B cell (primary cell): ENCODE measurements at regions not wholly inside any gene's neighbourhood (a gene's known extent, or its start where the extent isn't known, plus 50 kb on each side); places are given as distances from the start of the nearest gene placed in this dataset.
"Not testable (repeated sequence)": the region's sequence is repeated elsewhere in the genome, so short reads cannot be mapped to it uniquely, and the experiment has no call there.

ENCODE experiments used
- ATAC-seq: fragments of 200-7000 bp; cut with Tn5 transposase; one replicate; pipeline ENCODE4 v1.10.0; 2021; ENCODE audit warnings: low read depth, mild to moderate bottlenecking, moderate number of reproducible peaks, moderate library complexity
- CTCF ChIA-PET: fragments of 350-600 bp; sonication (Branson Sonifier 250); formaldehyde crosslinking; loops from one replicate; lab custom pipeline; 2021; ENCODE audit warnings: antibody characterized with exemption, inconsistent platforms; lab: Charles Lee
- POLR2A ChIA-PET: fragments of 350-600 bp; sonication (Branson Sonifier 250); formaldehyde crosslinking; loops from one replicate; lab custom pipeline; 2021; ENCODE audit warnings: antibody characterized with exemption; lab: Charles Lee
- DNase-seq: peaks from one replicate; pipeline ENCODE4 v3.0.0; 2013
- H2AFZ ChIP-seq: 2 replicates; pipeline ENCODE4 v1.6.1; 2012; ENCODE audit warnings: mild to moderate bottlenecking, low read depth, low read length; ENCODE audit not compliant: insufficient read depth, poor library complexity, severe bottlenecking
- H3K27ac ChIP-seq, 2 donors: 1 replicate in 1 of 2; 2 replicates in 1 of 2; pipeline ENCODE4 v1.5.1; 2012 to 2013; ENCODE audit warnings: low read length in 2 of 2, mild to moderate bottlenecking in 2 of 2, moderate library complexity in 1 of 2
- H3K27me3 ChIP-seq, 4 experiments: fragments of 200-600 bp in 1 of 4; sonication (generic) in 1 of 4; replicated peaks in 1 of 4; 1 replicate in 2 of 4; 2 replicates in 2 of 4; pipeline versions ENCODE4 v1.6.1 to v1.7.0; 2013 to 2016; ENCODE audit warnings: low read length in 3 of 4, mild to moderate bottlenecking in 2 of 4, mixed read lengths in 1 of 4, moderate library complexity in 1 of 4; ENCODE audit not compliant: insufficient read depth in 4 of 4, control insufficient read depth in 3 of 4; ENCODE audit errors: control extremely low read depth in 1 of 4
- H3K36me3 ChIP-seq, 2 experiments: replicated peaks in 1 of 2; 1 replicate in 1 of 2; 2 replicates in 1 of 2; pipeline versions ENCODE4 v1.6.1 to v1.7.1; 2013; ENCODE audit warnings: low read length in 1 of 2; ENCODE audit not compliant: insufficient read depth in 2 of 2, control insufficient read depth in 1 of 2; ENCODE audit errors: control extremely low read depth in 1 of 2, extremely low read depth in 1 of 2
- H3K4me1 ChIP-seq, 2 donors: fragments of 200-600 bp in 1 of 2; sonication (generic) in 1 of 2; 1 replicate in 1 of 2; 2 replicates in 1 of 2; pipeline versions ENCODE4 v1.5.1 to v1.6.1; 2013 to 2017; ENCODE audit warnings: low read length in 2 of 2; ENCODE audit not compliant: control insufficient read depth in 2 of 2, insufficient read depth in 2 of 2
- H3K4me2 ChIP-seq: replicated peaks from 2 replicates; pipeline ENCODE3; 2012; ENCODE audit warnings: mild to moderate bottlenecking, low read depth, low read length; ENCODE audit not compliant: poor library complexity, severe bottlenecking
- H3K4me3 ChIP-seq, 5 experiments: fragments of 200-600 bp in 1 of 5; sonication (generic) in 1 of 5; 1 replicate in 3 of 5; 2 replicates in 2 of 5; pipeline versions ENCODE4 v1.5.1 to v1.7.0; 2011 to 2016; ENCODE audit warnings: low read length in 4 of 5, mild to moderate bottlenecking in 4 of 5, low read depth in 2 of 5, control low read depth in 1 of 5, moderate library complexity in 1 of 5; ENCODE audit not compliant: insufficient read depth in 1 of 5; ENCODE audit errors: control extremely low read depth in 1 of 5, extremely low read depth in 1 of 5
- H3K79me2 ChIP-seq: fragments of 200-600 bp; sonication (generic); one replicate; pipeline ENCODE4 v1.6.0; 2016; ENCODE audit warnings: low read length; ENCODE audit not compliant: control insufficient read depth, insufficient read depth
- H3K9ac ChIP-seq: fragments of 200-600 bp; sonication (generic); 2 replicates; pipeline ENCODE4 v1.6.1; 2017; ENCODE audit warnings: mild to moderate bottlenecking, low read length, moderate library complexity
- H3K9me3 ChIP-seq, 3 donors: one replicate each; pipeline versions ENCODE4 v1.6.1 to v1.7.1; 2013; ENCODE audit warnings: low read length in 2 of 3; ENCODE audit not compliant: control insufficient read depth in 2 of 3, insufficient read depth in 1 of 3; ENCODE audit errors: control extremely low read depth in 1 of 3
- H4K20me1 ChIP-seq: 2 replicates; pipeline ENCODE4 v1.6.0; 2012; ENCODE audit warnings: mild to moderate bottlenecking, low read length; ENCODE audit not compliant: insufficient read depth, control insufficient read depth, poor library complexity, severe bottlenecking
- H3K27ac Mint-ChIP-seq: one replicate; pipeline ENCODE4 v1.8.0; 2021; ENCODE audit warnings: mixed read lengths
- H3K27me3 Mint-ChIP-seq: one replicate; pipeline ENCODE4 v1.8.0; 2021; ENCODE audit warnings: mixed read lengths
- H3K4me1 Mint-ChIP-seq: one replicate; pipeline ENCODE4 v1.8.0; 2021; ENCODE audit warnings: mixed read lengths
- H3K4me3 Mint-ChIP-seq: one replicate; pipeline ENCODE4 v1.8.0; 2021; ENCODE audit warnings: mixed read lengths
- H3K9me3 Mint-ChIP-seq: one replicate; pipeline ENCODE4 v1.8.0; 2022; ENCODE audit warnings: mixed read lengths; ENCODE audit not compliant: insufficient read depth
- CTCF ChIP-seq: fragments of 200-600 bp; IDR thresholded peaks from one replicate; pipeline ENCODE4 v1.8.0; 2022; ENCODE audit warnings: antibody characterized with exemption, mild to moderate bottlenecking
- EZH2 ChIP-seq: IDR thresholded peaks from 2 replicates; pipeline ENCODE4 v1.6.1; 2012; ENCODE audit warnings: borderline replicate concordance, low read depth, mild to moderate bottlenecking, moderate library complexity, low read length; ENCODE audit not compliant: insufficient read depth, poor library complexity, severe bottlenecking
- WGBS: methylation state at CpG from one replicate; pipeline ENCODE4 v1.1.5; 2013; ENCODE audit warnings: missing lambda C conversion rate; ENCODE audit not compliant: insufficient coverage; 5-methylcytosine and 5-hydroxymethylcytosine counted together
- intact Hi-C: fragments of 100-400 bp; cut with micrococcal nuclease; formaldehyde crosslinking; loops from one replicate; pipeline ENCODE4 v1.10.0; 2022

GRCh38 chr3:6321999-6322398 is 538.9 kb upstream of the GRM7 start:
- no peaks in the 10 kb centered on the region for H3K27me3 Mint-ChIP-seq
- Histone ChIP-seq H3K9ac (no peak overlapping the region), H3K27me3 (no peaks in the 10 kb centered on the region), H3K36me3 (no peaks in the 10 kb centered on the region), H2AFZ (no peak overlapping the region), H3K4me1 (no peaks in the 10 kb centered on the region), H4K20me1 (no peaks in the 10 kb centered on the region), H3K9me3 (no peaks in the 10 kb centered on the region), H3K27ac (no peak overlapping the region), H3K4me3 (no peak overlapping the region), H3K4me2 (no peak overlapping the region), H3K79me2 (no peaks in the 10 kb centered on the region)
- H3K9me3 Mint-ChIP-seq = no peaks in the 10 kb centered on the region
- H3K27ac Mint-ChIP-seq = no peak overlapping the region
- intact Hi-C loops = no loop called here
- CTCF ChIA-PET = no interaction called here
- H3K4me1 Mint-ChIP-seq = no peaks in the 10 kb centered on the region
- no peak for DNase-seq
- no peak for TF ChIP-seq CTCF
- no peak for TF ChIP-seq EZH2
- POLR2A ChIA-PET = no interaction called here
- no peak for ATAC-seq
- no peak overlapping the region for H3K4me3 Mint-ChIP-seq
- 90% methylated on average over 2 of the region's 3 CpGs for WGBS

DNA sequence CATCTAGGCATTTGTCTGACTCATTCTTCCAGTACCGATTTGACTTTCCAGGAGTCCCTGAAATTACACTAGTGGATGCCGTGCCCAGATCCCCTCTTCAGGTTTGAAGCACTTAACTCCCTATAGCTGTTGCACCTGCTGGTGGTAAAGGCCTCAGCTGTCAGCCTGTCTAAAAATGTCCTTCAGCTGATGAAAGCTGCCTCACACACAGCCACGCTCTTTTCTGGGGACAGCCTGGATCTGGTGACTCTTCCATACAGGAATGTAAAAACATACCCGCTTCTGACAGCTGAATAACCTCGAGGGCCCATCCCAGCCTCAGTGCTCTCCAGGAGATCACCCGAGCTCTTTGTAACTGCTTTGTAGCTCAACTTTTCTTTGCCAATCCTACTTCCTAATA is 534.1 kb upstream of the GRM7 start:
- H3K4me1 ChIP-seq = no peaks in the 10 kb centered on the region
- intact Hi-C loops = no loop called here
- peaks cover 0 to 7% (median 0%) of the 10 kb centered on the region in 3 donors for H3K9me3 ChIP-seq
- no peaks in the 10 kb centered on the region for H3K79me2 ChIP-seq
- Mint-ChIP-seq H3K9me3 (no peaks in the 10 kb centered on the region), H3K27ac (no peak overlapping the region), H3K27me3 (no peaks in the 10 kb centered on the region), H3K4me1 (peaks cover 3% of the 10 kb centered on the region), H3K4me3 (no peak overlapping the region)
- ATAC-seq (no peak), DNase-seq (no peak)
- no peak overlapping the region for H3K4me3 ChIP-seq
- H3K27me3 ChIP-seq = no peaks in the 10 kb centered on the region
- H3K27ac ChIP-seq = no peak overlapping the region
- no peak overlapping the region for H3K9ac ChIP-seq
- no peaks in the 10 kb centered on the region for H3K36me3 ChIP-seq
- 86% methylated on average over 6 of the region's 6 CpGs for WGBS
- no peaks in the 10 kb centered on the region for H4K20me1 ChIP-seq
- ChIA-PET POLR2A (no interaction called here), CTCF (no interaction called here)
- no peak for TF ChIP-seq CTCF
- no peak for TF ChIP-seq EZH2
- H2AFZ ChIP-seq = no peak overlapping the region
- H3K4me2 ChIP-seq = no peak overlapping the region

- H3K9me3 ChIP-seq, H3K9ac ChIP-seq, H3K9me3 Mint-ChIP-seq, DNase-seq, intact Hi-C loops, H3K4me3 ChIP-seq, H3K4me2 ChIP-seq, H3K27me3 ChIP-seq, H3K27ac ChIP-seq, H3K27ac Mint-ChIP-seq, H3K4me1 Mint-ChIP-seq, ATAC-seq, CTCF ChIA-PET, H3K4me1 ChIP-seq, H3K4me3 Mint-ChIP-seq, H3K36me3 ChIP-seq, H4K20me1 ChIP-seq, POLR2A ChIA-PET, H2AFZ ChIP-seq, H3K27me3 Mint-ChIP-seq, H3K79me2 ChIP-seq: not testable (repeated sequence)
- 95% methylated on average over 8 of the region's 24 CpGs for WGBS
Measured at GRCh38 chr3:6340980-6341325, 520.0 kb upstream of the GRM7 start.
